SK-N-SH (cell line): ENCODE measurements at regions not wholly inside any gene's neighbourhood (a gene's known extent, or its start where the extent isn't known, plus 50 kb on each side); places are given as distances from the start of the nearest gene placed in this dataset.

Experiments
- CTCF ChIA-PET: fragments of 300-600, 350-600 bp; formaldehyde crosslinking; extraction: SDS; loops from one replicate; lab custom pipeline; 2021; lab: Yijun Ruan, JAX
- POLR2A ChIA-PET: fragments of 350-600 bp; sonication (Branson Sonifier 250); formaldehyde crosslinking; extraction: SDS; loops from one replicate; lab custom pipeline; 2020; ENCODE audit warnings: antibody characterized with exemption, inconsistent platforms; lab: Yijun Ruan, JAX
- DNase-seq: peaks from one replicate; pipeline ENCODE4 v3.0.0; 2012
- H2AFZ ChIP-seq: fragments of 200-600 bp; sonication (generic); 2 replicates; pipeline ENCODE4 v1.8.1; 2016; ENCODE audit warnings: antibody characterized with exemption, mild to moderate bottlenecking, low read depth
- H3F3A ChIP-seq: fragments of 200-600 bp; sonication (generic); replicated peaks from 2 replicates; pipeline ENCODE3; 2016; ENCODE audit warnings: antibody characterized with exemption, mild to moderate bottlenecking; ENCODE audit not compliant: insufficient read depth
- H3K27ac ChIP-seq, 2 experiments: fragments of 200-500 bp in 1 of 2; fragments of 200-600 bp in 1 of 2; sonication (Bioruptor generic) in 1 of 2; sonication (generic), shearing (Covaris generic) in 1 of 2; 2 replicates each; pipeline versions ENCODE4 v1.5.1 to v1.6.1; 2014 to 2016; ENCODE audit warnings: low read depth in 2 of 2, inconsistent platforms in 1 of 2, low read length in 1 of 2, mild to moderate bottlenecking in 1 of 2, mixed read lengths in 1 of 2
- H3K27me3 ChIP-seq: fragments of 200-600 bp; sonication (generic), shearing (Covaris generic); 2 replicates; pipeline ENCODE4 v1.6.1; 2016; ENCODE audit warnings: mixed run types; ENCODE audit not compliant: insufficient read depth
- H3K36me3 ChIP-seq, 2 experiments: fragments of 200-500 bp in 1 of 2; fragments of 200-600 bp in 1 of 2; sonication (Bioruptor generic) in 1 of 2; sonication (generic) in 1 of 2; replicated peaks in 1 of 2; 2 replicates each; pipeline versions ENCODE3 to v1.5.1; 2014 to 2016; ENCODE audit warnings: low read length in 1 of 2, mild to moderate bottlenecking in 1 of 2; ENCODE audit not compliant: insufficient read depth in 2 of 2, control insufficient read depth in 1 of 2
- H3K4me1 ChIP-seq, 2 experiments: fragments of 200-500 bp in 1 of 2; fragments of 200-600 bp in 1 of 2; sonication (Bioruptor generic) in 1 of 2; sonication (generic), shearing (Covaris generic) in 1 of 2; 2 replicates each; pipeline versions ENCODE4 v1.5.1 to v1.6.1; 2014 to 2016; ENCODE audit warnings: low read depth in 1 of 2, low read length in 1 of 2, mixed run types in 1 of 2; ENCODE audit not compliant: insufficient read depth in 2 of 2, control insufficient read depth in 1 of 2
- H3K4me2 ChIP-seq: fragments of 200-600 bp; sonication (generic), shearing (Covaris generic); 2 replicates; pipeline ENCODE4 v1.6.1; 2017; ENCODE audit warnings: mixed run types
- H3K4me3 ChIP-seq, 2 experiments: fragments of 200-500 bp in 1 of 2; fragments of 200-600 bp in 1 of 2; sonication (Bioruptor generic) in 1 of 2; sonication (generic), shearing (Covaris generic) in 1 of 2; 2 replicates each; pipeline versions ENCODE4 v1.5.1 to v1.8.1; 2014 to 2016; ENCODE audit warnings: low read depth in 2 of 2, inconsistent platforms in 1 of 2, low read length in 1 of 2, mild to moderate bottlenecking in 1 of 2, mixed read lengths in 1 of 2, moderate library complexity in 1 of 2
- H3K79me2 ChIP-seq: fragments of 200-600 bp; sonication (generic); 2 replicates; pipeline ENCODE4 v1.8.1; 2017; ENCODE audit warnings: mild to moderate bottlenecking; ENCODE audit not compliant: insufficient read depth
- H3K9ac ChIP-seq: fragments of 200-600 bp; sonication (generic); 2 replicates; pipeline ENCODE4 v1.6.1; 2017; ENCODE audit warnings: mixed run types
- H3K9me2 ChIP-seq: fragments of 200-600 bp; sonication (generic); 2 replicates; pipeline ENCODE4 v1.6.1; 2017; ENCODE audit warnings: mixed run types
- H3K9me3 ChIP-seq: fragments of 200-600 bp; sonication (generic); 2 replicates; pipeline ENCODE4 v1.6.1; 2017; ENCODE audit warnings: mixed run types, mild to moderate bottlenecking, moderate library complexity
- H4K20me1 ChIP-seq: fragments of 200-600 bp; sonication (generic); 2 replicates; pipeline ENCODE4 v1.6.1; 2017; ENCODE audit warnings: mild to moderate bottlenecking, mixed run types; ENCODE audit not compliant: insufficient read depth
- ELF1 ChIP-seq: IDR thresholded peaks from 2 replicates; pipeline ENCODE4 v1.4.0; 2012
- EP300 ChIP-seq, 2 experiments: IDR thresholded peaks; 2 replicates each; pipeline versions ENCODE4 v1.4.0 to v1.6.1; 2012; ENCODE audit warnings: borderline replicate concordance in 1 of 2, low read depth in 1 of 2, low read length in 1 of 2
- FOXM1 ChIP-seq: IDR thresholded peaks from 2 replicates; pipeline ENCODE4 v1.4.0; 2012; ENCODE audit warnings: low read depth, mild to moderate bottlenecking
- GABPA ChIP-seq: IDR thresholded peaks from 2 replicates; pipeline ENCODE4 v1.4.0; 2012; ENCODE audit warnings: low read depth, mild to moderate bottlenecking
- GATA2 ChIP-seq: sonication (generic); formaldehyde crosslinking; IDR thresholded peaks from 2 replicates; pipeline ENCODE4 v1.5.0; 2020; ENCODE audit warnings: mild to moderate bottlenecking, missing genetic modification reagents
- NRF1 ChIP-seq: IDR thresholded peaks from 2 replicates; pipeline ENCODE4 v1.6.1; 2012; ENCODE audit warnings: low read depth, mild to moderate bottlenecking, low read length
- RAD21 ChIP-seq: IDR thresholded peaks from 2 replicates; pipeline ENCODE4 v1.6.1; 2012; ENCODE audit warnings: mild to moderate bottlenecking, low read length
- RCOR1 ChIP-seq: fragments of 150-350 bp; IDR thresholded peaks from 2 replicates; pipeline ENCODE4 v1.6.1; 2017; ENCODE audit warnings: antibody characterized with exemption, low read length
- RXRA ChIP-seq: IDR thresholded peaks from 2 replicates; pipeline ENCODE4 v1.4.0; 2012; ENCODE audit warnings: low read depth, mild to moderate bottlenecking, borderline replicate concordance
- SIN3A ChIP-seq: IDR thresholded peaks from 2 replicates; pipeline ENCODE4 v1.6.1; 2012; ENCODE audit warnings: low read depth, mild to moderate bottlenecking, low read length, moderate library complexity, borderline replicate concordance
- YY1 ChIP-seq: IDR thresholded peaks from 2 replicates; pipeline ENCODE4 v1.4.0; 2012; ENCODE audit warnings: low read depth, mild to moderate bottlenecking
- TF ChIP-seq, protein P1 (sequence below): IDR thresholded peaks from 2 replicates; pipeline ENCODE4 v1.4.0; 2012; ENCODE audit warnings: low read depth, borderline replicate concordance
- TF ChIP-seq, protein P2 (sequence below): IDR thresholded peaks from 2 replicates; pipeline ENCODE4 v1.4.0; 2012; ENCODE audit warnings: low read depth, borderline replicate concordance
- TF ChIP-seq, protein P3 (sequence below): IDR thresholded peaks from 2 replicates; pipeline ENCODE4; 2012
- TF ChIP-seq, protein P4 (sequence below): fragments of 150-350 bp; IDR thresholded peaks from 2 replicates; pipeline ENCODE4 v1.6.1; 2017; ENCODE audit warnings: antibody characterized with exemption, low read length, low read depth, borderline replicate concordance

DNA sequence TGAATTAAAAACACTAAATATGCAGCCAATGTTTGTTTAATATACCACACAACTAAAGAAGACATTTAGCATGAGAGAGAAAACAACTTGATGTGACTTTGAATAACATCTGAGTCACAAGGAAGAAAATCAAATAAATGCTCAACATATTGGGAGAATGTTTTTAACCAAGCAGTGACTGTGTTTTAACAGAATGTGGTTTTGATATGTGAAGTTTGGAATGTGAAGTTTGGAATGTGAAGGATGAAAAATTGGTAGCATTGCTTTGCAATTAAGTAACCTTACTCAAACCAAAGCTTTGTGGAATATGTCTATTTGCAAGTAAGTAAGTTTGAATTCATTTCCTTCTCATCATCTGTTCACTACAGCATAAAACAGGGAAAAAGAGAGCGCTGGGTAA, 128.2 kb upstream of the DNAJC10 start (continued):
- TF ChIP-seq SIN3A (no peak), FOXM1 (peak; percentile 58; the same call in 1 of the 2 replicates), ELF1 (no peak)
- TF ChIP-seq, protein P1, sequence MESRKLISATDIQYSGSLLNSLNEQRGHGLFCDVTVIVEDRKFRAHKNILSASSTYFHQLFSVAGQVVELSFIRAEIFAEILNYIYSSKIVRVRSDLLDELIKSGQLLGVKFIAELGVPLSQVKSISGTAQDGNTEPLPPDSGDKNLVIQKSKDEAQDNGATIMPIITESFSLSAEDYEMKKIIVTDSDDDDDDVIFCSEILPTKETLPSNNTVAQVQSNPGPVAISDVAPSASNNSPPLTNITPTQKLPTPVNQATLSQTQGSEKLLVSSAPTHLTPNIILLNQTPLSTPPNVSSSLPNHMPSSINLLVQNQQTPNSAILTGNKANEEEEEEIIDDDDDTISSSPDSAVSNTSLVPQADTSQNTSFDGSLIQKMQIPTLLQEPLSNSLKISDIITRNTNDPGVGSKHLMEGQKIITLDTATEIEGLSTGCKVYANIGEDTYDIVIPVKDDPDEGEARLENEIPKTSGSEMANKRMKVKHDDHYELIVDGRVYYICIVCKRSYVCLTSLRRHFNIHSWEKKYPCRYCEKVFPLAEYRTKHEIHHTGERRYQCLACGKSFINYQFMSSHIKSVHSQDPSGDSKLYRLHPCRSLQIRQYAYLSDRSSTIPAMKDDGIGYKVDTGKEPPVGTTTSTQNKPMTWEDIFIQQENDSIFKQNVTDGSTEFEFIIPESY = no peak

DNA sequence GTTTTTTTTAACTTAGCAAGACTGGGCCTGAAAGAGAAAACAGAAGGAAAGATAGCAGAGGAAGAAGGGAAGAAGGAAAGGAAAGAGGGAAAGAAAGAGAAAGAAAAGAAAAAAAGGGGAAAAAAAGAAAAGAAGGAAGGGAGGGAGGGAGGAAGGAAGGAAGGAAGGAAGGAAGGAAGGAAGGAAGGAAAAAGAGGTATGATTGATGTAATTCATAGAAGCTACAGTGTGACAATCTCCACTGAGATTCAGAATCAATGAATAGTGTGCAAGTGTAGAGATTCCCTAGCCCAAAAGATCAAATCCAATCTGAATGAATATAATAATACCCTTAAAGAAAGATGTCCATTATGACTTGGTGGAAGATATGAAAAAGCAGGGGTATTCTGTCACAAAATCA, 126.9 kb upstream of the DNAJC10 start:
- no peak overlapping the region for H3K4me2 ChIP-seq
- H3K27me3 ChIP-seq = no peaks in the 10 kb centered on the region

More for the DNA sequence above, 126.9 kb upstream of the DNAJC10 start:
- DNase-seq = no peak
- H3K4me1 ChIP-seq = peaks cover 0 to 27% of the 10 kb centered on the region in 2 experiments; a peak in 3 of 4 replicates
- CTCF ChIA-PET = no interaction called here
- H3K4me3 ChIP-seq = no peak overlapping the region
- H4K20me1 ChIP-seq = no peaks in the 10 kb centered on the region
- H3K79me2 ChIP-seq = no peaks in the 10 kb centered on the region
- TF ChIP-seq YY1 (no peak), NRF1 (no peak), ELF1 (no peak), RXRA (no peak), EP300 (IDR thresholded peaks at IDR 0.05; ENCODE audit: borderline replicate concordance in 1 of 2, low read depth in 1 of 2, low read length in 1 of 2) (no peak), RCOR1 (no peak), RAD21 (no peak), GATA2 (CRISPR knock-in tag) (no peak), GABPA (no peak), SIN3A (no peak)
- TF ChIP-seq, protein P2, sequence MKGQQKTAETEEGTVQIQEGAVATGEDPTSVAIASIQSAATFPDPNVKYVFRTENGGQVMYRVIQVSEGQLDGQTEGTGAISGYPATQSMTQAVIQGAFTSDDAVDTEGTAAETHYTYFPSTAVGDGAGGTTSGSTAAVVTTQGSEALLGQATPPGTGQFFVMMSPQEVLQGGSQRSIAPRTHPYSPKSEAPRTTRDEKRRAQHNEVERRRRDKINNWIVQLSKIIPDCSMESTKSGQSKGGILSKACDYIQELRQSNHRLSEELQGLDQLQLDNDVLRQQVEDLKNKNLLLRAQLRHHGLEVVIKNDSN = no peak
- TF ChIP-seq, protein P1 = no peak
- TF ChIP-seq, protein P3, sequence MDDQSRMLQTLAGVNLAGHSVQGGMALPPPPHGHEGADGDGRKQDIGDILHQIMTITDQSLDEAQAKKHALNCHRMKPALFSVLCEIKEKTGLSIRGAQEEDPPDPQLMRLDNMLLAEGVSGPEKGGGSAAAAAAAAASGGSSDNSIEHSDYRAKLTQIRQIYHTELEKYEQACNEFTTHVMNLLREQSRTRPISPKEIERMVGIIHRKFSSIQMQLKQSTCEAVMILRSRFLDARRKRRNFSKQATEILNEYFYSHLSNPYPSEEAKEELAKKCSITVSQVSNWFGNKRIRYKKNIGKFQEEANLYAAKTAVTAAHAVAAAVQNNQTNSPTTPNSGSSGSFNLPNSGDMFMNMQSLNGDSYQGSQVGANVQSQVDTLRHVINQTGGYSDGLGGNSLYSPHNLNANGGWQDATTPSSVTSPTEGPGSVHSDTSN = no peak
- TF ChIP-seq, protein P4, sequence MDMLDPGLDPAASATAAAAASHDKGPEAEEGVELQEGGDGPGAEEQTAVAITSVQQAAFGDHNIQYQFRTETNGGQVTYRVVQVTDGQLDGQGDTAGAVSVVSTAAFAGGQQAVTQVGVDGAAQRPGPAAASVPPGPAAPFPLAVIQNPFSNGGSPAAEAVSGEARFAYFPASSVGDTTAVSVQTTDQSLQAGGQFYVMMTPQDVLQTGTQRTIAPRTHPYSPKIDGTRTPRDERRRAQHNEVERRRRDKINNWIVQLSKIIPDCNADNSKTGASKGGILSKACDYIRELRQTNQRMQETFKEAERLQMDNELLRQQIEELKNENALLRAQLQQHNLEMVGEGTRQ = no peak
- TF ChIP-seq, all 33 proteins: peak for 0
- Histone ChIP-seq H2AFZ (no peak overlapping the region), H3K9me2 (no peaks in the 10 kb centered on the region), H3K27ac (no peak overlapping the region), H3K9ac (no peak overlapping the region), H3F3A (peaks cover 20% of the 10 kb centered on the region), H3K9me3 (no peaks in the 10 kb centered on the region), H3K36me3 (no peaks in the 10 kb centered on the region)
- POLR2A ChIA-PET = no interaction called here
